T-helper 2 cell treated with Interferon-gamma antibody and Interleukin-4, amounts not matched to agents 100 ng/mL and 5 ng/mL, for 36 hours (primary cell): ENCODE measurements at regions not wholly inside any gene's neighbourhood (a gene's known extent, or its start where the extent isn't known, plus 50 kb on each side); places are given as distances from the start of the nearest gene placed in this dataset.
"Not testable (repeated sequence)": the region's sequence is repeated elsewhere in the genome, so short reads cannot be mapped to it uniquely, and the experiment has no call there.

ENCODE experiments used
- intact Hi-C: fragments of 100-400 bp; cut with micrococcal nuclease; formaldehyde crosslinking; loops from one replicate; pipeline ENCODE4 v1.15.1; 2023

DNA sequence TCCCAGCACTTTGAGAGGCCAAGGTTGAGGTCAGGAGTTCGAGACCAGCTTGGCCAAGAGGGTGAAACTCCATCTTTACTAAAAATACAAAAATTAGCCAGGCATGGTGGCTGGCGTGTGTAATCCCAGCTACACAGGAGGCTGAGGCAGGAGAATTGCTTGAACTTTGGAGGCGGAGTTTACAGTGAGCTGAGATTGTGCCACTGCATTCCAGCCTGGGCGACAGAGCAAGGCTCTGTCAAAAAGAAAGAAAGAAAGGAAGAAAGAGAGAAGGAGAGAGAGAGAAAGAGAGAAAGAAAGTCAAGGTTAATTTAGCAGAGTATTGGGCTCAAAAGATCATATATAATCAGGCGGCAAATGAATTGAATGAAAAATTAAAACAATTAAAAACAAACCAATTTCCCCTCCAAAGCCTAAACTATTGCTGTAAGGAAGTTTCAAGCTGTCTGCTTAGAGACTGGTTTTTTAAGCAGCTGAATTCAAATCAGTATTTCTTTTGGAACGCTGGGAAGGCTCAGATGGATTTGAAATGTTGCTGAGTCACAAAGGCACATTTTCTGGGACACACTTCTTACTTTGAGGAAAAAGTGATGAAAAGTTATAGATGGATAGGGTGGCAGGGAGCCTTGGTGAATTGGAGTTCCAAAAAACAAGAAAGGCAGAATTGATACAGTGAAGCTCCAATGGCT is 81.3 kb upstream of the BHLHE40 start:
- intact Hi-C loops: loop anchor here (1.0 to 5.0 kb wide), 8 partner anchors 9 to 175 kb away; no protein-coding TSS in a partner anchor

DNA sequence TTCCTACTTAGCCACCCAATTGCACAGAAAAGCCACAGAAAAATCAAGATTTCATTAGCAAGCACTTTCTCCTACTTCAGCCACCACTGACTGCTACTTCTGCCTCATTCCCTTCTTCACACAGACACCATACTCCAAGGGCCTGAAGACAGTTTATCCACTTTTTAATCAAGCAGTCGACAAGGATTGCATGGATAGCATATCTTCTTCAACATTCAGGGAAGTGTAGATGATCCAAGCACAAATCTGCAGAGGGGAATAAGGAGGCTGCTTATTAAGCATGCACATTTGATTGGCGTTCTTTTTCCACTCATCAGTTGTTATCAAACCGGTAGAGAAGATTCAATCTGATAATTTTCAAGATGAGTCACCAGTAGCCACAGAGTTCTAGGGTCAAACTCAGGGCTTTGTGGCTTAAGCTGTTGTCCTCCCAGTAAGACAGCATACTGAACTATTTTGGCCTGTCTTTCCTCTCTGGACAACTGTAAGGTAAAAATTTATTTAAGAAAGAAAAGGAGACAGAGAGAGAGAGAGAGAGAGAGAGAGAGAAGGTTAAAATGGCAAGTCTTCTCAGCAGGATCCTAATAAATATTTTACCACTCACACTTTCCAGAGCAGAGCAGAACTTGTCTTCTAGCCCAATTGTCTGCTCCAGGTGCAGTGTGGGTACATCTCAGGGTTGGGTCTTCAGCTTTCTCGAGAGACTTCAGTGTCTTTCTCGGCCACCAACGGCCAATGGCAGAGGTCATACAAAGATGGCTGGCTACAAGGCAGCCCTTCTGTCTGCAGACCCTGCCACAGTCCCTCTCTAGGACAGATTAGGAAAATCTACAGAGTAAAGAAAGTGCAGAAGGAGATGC is 80.6 kb upstream of the BHLHE40 start:
- intact Hi-C loops: loop anchor here (1.0 to 5.0 kb wide), 8 partner anchors 9 to 176 kb away; no protein-coding TSS in a partner anchor

DNA sequence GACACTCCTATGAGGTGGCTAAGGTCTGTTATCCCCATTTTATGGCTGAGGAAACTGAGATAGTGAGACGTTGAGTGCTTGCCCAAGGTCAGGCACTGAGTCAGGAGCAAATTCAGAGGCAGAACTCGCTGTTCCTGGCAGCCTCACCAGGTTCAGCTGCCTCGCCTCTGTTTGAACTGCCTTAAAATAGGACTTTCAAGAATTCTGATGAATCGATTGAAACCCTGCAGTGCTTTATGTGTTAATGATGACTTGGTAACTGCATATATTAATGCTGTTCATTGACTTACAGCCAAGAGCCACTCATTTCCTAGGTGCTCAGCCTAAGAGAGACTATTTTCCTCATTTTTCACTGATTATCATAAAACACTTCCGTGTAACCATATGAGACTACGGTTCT is 79.5 kb upstream of the BHLHE40 start:
- intact Hi-C loops: loop anchor here (2.0 to 5.0 kb wide), 5 partner anchors 38 to 177 kb away; no protein-coding TSS in a partner anchor

DNA sequence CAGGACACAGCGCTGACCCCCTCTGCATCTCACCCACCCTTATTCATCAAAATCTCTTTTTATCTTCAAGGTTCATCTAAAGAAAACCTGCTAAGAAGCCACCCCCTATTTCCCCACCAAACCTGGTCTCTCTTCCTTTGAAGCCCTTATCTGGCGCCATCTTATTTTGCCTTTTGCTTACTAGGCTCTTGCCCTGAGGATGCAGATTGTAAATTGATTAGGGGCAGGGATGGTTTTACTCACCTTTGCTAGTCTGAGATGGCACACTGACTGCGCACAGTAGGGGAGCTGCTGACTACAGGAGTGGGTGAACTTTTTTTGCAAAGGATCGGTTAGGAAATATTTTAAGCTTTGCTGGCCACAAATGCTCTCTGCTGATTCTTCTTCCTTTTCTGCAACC is 78.9 kb upstream of the BHLHE40 start:
- intact Hi-C loops: no loop called here

DNA sequence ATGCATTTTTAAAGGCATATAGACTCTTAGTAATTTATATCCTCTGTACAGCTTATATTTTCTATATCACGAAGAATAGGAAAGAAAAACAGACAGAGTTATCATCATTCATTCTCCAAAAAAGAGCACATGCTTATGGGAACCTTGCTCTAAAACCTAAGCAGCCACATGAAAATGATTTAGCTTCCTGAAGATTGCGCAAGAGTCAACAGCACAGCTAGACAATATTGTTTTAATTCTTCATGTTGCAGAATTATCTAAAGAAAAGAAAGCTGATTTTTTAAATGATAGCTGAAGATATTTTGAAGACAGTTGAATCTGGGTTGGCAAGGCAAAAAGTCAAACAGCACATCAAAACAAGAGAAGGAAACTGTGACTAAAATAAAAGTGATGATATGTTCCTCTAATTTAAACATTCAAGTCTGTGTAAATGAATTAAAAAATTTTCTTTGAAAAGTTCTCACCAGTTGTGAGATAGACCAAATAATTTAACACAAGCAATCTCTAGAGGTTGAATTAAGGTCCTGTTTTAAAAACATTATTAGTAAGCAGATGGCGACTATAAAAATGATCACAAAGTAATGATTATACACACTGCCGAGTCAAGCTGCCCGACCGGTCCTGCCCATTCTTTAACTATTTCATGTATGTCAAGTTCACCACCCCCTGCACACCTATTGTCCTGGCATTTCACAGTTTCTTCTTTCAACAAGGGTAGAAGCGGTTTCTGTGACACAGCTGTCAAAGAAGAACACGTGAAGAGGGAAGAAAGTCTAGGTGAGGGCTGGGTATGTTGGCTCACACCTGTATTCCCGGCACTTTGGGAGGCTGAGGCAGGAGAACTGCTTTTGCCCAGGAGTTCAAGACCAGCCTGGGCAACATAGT is 74.2 kb upstream of the BHLHE40 start:
- intact Hi-C loops: loop anchor here (2.0 to 5.0 kb wide), 2 partner anchors 218 to 292 kb away; partner anchors contain the start of gene ARL8B

DNA sequence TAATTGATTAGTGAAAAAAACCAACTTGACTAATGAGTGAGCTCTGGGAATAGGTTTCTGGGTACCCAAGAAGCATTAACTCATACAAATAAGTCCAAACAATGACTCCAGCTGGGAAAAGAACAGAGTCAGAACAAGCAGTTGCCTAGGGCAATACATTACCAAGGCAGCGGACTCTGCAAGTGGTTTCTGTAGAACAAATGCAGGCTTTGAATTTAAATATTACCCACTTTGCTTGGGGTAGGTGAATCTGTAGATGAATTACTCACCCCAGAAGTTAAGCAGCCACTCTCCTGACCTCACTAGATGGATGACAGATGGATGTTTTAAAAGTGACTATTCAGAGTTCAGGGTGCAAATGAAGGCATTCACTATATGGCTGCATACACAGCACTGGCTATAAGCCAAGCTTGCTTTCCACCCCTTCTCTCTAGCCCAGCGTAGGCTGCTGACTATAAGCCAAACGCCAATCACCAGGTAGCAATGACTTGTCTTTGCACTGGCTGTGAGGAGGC is 73.1 kb upstream of the BHLHE40 start:
- intact Hi-C loops: loop anchor here (5.0 kb wide), 1 partner anchor 291 kb away; no protein-coding TSS in a partner anchor

DNA sequence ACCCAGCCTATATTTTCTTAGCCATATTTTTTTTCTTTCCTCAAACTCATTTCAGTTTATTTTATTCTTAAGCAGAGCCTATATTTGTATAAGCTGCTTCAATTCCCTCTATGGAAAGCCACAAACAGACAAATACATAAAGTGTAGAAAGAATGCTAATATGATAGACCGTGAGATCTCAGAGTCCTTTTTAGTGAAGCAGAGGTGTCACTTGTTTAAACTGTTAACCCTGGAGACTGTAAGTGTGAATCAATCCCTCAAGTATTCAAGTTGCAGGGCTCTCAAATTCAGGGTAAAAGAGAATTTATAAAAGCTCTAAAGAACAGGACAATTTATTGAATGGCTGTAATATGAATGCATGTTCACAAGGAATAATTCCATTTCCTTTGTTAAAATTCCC is 72.2 kb upstream of the BHLHE40 start:
- intact Hi-C loops: loop anchor here (5.0 kb wide), 1 partner anchor 290 kb away; no protein-coding TSS in a partner anchor

DNA sequence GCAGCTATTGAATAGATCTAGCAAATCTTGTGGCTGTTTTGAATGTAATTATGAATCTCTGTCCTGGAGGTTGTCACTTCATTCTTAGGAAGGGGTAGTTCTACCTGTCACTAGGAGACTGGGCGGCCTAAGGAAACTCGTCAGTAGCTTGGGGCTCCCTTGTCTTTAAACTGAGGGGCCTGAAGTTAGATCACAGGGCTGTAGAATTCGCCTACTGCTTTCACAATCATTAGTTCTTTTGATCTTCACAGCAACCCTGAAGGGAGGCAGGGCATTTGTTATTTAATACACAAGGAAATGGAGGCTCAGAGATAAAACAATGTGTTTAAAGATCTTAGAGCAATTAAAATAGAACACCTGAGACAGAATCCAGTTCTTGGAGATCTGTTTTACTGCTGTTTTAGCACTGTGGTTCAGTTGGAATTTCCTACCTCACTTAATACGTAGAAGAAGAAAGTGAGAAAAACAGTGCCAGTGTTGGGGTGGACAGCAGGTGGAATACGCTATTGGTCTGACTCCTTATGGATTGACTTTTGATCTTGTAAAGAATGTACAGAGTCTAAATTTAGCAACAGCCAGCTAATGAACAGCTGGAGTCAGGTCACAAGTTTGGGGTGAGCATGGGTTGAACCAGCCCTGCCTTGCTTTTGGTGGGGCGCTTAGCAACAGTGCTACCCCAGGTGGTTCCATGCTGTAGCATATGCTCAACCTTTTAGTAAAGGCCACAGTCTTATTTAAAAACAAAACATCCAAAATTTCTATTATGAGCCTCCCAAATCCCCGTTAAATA is 71.4 kb upstream of the BHLHE40 start:
- intact Hi-C loops: loop anchor here (1.0 to 5.0 kb wide), 7 partner anchors 10 to 289 kb away; no protein-coding TSS in a partner anchor

DNA sequence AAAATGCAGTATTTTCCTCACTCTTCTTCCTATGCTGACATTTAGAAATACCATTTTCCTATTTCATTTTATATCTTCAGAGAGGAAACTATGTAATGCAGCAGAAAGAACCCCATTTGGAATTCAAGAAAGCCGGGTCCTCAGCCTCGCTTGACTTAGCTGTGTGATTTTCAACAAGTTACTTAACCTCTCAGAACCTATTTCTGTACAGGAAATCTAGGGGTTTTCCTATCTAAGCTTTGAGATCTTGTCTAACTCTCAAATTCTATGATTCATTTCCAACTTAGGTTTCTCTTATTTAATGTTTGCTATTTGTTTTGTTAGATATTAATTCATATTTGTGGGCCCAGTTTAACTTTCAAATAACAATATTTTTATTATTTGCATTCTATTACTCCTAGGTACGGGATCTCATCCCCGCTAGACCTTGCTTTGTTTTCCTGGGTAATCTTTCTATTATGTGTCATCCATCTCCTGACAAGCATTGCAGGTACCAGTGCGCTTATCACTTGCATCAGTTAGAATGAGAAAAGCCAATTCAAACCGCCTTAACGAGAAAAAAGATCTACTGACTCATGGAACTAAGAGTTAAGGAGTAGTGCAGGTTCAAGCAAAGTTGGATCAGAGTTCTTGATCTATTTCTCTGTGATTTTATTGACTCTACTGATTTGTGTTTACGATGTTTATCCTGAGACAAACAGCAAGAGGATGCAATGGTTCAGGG is 70.6 kb upstream of the BHLHE40 start:
- intact Hi-C loops: loop anchor here (1.0 to 5.0 kb wide), 8 partner anchors 10 to 289 kb away; no protein-coding TSS in a partner anchor

DNA sequence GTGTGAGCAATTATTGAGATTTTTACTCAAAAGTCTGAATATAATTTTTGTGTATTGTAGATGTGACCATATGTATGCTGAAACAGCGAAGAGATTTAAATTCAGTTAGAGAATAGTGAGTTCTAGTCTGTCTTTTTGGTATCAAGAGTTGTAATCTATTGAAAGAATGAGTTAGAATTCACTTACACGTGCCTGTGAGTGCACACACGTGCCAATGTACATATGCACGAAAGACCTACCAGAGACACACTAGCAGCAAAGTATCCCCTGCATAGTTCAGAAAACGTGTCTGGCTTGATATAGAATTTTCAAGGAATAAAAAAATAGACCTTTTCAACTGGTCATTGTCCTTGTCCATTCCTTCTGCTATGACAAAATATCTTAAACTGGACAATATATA is 64.8 kb upstream of the BHLHE40 start:
- intact Hi-C loops: no loop called here

DNA sequence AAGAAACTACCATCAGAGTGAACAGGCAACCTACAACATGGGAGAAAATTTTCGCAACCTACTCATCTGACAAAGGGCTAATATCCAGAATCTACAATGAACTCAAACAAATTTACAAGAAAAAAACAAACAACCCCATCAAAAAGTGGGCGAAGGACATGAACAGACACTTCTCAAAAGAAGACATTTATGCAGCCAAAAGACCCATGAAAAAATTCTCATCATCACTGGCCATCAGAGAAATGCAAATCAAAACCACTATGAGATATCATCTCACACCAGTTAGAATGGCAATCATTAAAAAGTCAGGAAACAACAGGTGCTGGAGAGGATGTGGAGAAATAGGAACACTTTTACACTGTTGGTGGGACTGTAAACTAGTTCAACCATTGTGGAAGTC is 57.6 kb upstream of the BHLHE40 start:
- intact Hi-C loops: not testable (repeated sequence)

DNA sequence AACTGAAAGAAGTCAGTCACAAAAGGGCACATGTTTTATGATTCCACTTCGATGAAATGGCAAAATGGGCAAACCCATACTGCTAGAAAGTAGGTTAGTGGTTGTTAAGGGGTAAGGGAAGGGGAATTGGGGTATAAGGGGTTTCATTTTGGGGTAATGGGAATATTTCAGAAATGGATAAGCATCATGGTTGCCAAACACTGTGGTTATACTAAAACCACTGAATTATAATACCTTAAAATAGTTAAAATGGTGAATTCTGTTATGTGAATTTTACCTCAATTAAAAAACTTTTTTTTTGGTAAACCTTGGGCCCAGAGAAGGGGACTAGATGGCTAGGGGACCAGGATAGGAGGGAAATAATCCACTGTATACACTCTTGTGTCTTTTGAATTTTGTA is 52.3 kb upstream of the BHLHE40 start:
- intact Hi-C loops: loop anchor here (2.0 to 5.0 kb wide), 2 partner anchors 18 to 50 kb away; partner anchors contain the start of gene BHLHE40

DNA sequence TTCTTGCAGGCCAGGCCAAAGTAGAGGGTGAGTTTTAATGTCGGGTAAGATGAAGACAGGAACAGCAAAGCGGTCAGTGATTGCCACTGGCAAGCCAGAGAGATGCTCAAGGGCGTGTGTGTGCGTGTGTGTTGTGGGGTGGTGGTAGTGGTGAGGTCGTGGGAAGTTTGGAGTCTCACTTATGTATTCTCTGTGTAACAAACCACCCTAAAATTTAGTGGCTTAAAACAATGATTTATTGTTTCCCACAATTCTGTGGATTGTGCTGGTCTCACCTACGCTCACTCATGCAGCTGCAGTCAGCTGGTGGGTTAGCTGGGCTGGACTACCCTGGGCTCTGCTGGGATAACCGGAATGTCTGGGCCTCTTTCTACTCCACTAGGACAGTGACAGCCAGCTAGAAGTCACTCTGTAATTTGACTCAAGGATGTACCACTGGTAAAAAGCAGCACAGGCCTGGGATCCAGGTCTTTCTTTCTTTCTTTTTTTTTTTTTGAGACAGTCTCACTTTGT is 50.9 kb upstream of the BHLHE40 start:
- intact Hi-C loops: loop anchor here (5.0 kb wide), 1 partner anchor 49 kb away; the partner anchor contains the start of gene BHLHE40
